HG03103 (cell line): ENCODE measurements at regions not wholly inside any gene's neighbourhood (a gene's known extent, or its start where the extent isn't known, plus 50 kb on each side); places are given as distances from the start of the nearest gene placed in this dataset.
"Not testable (repeated sequence)": the region's sequence is repeated elsewhere in the genome, so short reads cannot be mapped to it uniquely, and the experiment has no call there.

Experiments used
- ATAC-seq: cut with Tn5 transposase; IDR thresholded peaks from one replicate; pipeline ENCODE4 v1.9.1; 2021; ENCODE audit warnings: low read depth; ENCODE audit not compliant: unreplicated experiment

GRCh38 chr2:144663207-144663606 is 143.3 kb upstream of the ZEB2 start:
- no peak for ATAC-seq

GRCh38 chr2:144660518-144661316 is 140.8 kb upstream of the ZEB2 start:
- no peak for ATAC-seq

- ATAC-seq: no peak
Measured at GRCh38 chr2:144659731-144660275, 139.9 kb upstream of the ZEB2 start.

- no peak for ATAC-seq
Measured at GRCh38 chr2:144654523-144654922, 134.6 kb upstream of the ZEB2 start.

GRCh38 chr2:144650907-144651306 is 131.0 kb upstream of the ZEB2 start:
- no peak for ATAC-seq

GRCh38 chr2:144648837-144649465 is 129.0 kb upstream of the ZEB2 start:
- no peak for ATAC-seq

GRCh38 chr2:144645083-144645778 is 125.3 kb upstream of the ZEB2 start:
- no peak for ATAC-seq

GRCh38 chr2:144644549-144644948 is 124.6 kb upstream of the ZEB2 start:
- ATAC-seq: no peak

GRCh38 chr2:144643537-144644336 is 123.8 kb upstream of the ZEB2 start:
- ATAC-seq: no peak

- ATAC-seq: no peak
Measured at GRCh38 chr2:144642856-144643255, 122.9 kb upstream of the ZEB2 start.

- no peak for ATAC-seq
Measured at GRCh38 chr2:144642131-144642530, 122.2 kb upstream of the ZEB2 start.

- ATAC-seq: not testable (repeated sequence)
Measured at GRCh38 chr2:144638250-144638649, 118.3 kb upstream of the ZEB2 start.

GRCh38 chr2:144636860-144637259 is 116.9 kb upstream of the ZEB2 start:
- ATAC-seq: not testable (repeated sequence)

GRCh38 chr2:144632809-144633208 is 112.9 kb upstream of the ZEB2 start:
- ATAC-seq: no peak

GRCh38 chr2:144631636-144632035 is 111.7 kb upstream of the ZEB2 start:
- ATAC-seq: no peak

- peak; percentile 90 for ATAC-seq
Measured at GRCh38 chr2:144630459-144631215, 110.7 kb upstream of the ZEB2 start.

- no peak for ATAC-seq
Measured at GRCh38 chr2:144629935-144630334, 110.0 kb upstream of the ZEB2 start.

GRCh38 chr2:144628566-144628965 is 108.6 kb upstream of the ZEB2 start:
- no peak for ATAC-seq

GRCh38 chr2:144625626-144626025 is 105.7 kb upstream of the ZEB2 start:
- ATAC-seq: no peak

GRCh38 chr2:144625226-144625625 is 105.3 kb upstream of the ZEB2 start:
- ATAC-seq: no peak
